ENCODE measurements at regions not wholly inside any gene's neighbourhood (a gene's known extent, or its start where the extent isn't known, plus 50 kb on each side); places are given as distances from the start of the nearest gene placed in this dataset.

DNA sequence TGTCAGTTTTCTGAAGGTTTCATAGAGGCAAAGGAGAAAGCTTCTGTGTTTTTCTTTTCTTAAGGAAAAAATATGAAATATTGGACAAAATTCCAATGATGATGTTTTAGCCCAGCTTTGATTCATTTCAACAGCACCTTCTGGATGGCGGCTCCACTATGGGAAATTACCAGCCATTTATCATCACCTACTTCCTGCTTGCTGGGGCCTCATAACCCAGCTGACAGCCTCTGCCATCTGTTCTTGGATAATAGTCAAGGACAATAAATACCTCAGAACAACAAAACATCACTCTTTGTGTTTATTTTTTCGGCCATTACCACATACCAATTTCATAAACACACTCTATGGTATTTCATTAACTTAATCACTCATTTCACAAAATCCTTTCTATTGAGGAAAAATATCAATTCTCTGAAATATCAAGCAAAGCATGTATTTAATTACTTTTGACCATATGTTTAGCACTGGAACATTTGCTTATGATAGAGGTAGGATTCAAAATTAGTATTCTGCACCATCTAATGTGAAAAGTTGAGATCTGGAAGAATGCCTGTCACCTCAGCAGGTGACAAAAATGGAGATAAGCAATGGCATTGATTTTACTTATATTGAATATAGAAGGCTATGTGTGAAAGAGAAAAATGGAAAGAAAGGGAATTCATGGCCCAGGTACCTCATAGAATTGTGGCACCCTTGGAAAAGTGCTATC, 629.7 kb downstream of the LIG4 start:
- no peak for DNase-seq (ENCODE audit: low read depth in 1 of 2, low spot score in 1 of 2)

GRCh38 chr13:107582171-107582570, 633.2 kb downstream of the LIG4 start:
- no peak for DNase-seq (ENCODE audit: low read depth in 1 of 2, low spot score in 1 of 2)

DNA sequence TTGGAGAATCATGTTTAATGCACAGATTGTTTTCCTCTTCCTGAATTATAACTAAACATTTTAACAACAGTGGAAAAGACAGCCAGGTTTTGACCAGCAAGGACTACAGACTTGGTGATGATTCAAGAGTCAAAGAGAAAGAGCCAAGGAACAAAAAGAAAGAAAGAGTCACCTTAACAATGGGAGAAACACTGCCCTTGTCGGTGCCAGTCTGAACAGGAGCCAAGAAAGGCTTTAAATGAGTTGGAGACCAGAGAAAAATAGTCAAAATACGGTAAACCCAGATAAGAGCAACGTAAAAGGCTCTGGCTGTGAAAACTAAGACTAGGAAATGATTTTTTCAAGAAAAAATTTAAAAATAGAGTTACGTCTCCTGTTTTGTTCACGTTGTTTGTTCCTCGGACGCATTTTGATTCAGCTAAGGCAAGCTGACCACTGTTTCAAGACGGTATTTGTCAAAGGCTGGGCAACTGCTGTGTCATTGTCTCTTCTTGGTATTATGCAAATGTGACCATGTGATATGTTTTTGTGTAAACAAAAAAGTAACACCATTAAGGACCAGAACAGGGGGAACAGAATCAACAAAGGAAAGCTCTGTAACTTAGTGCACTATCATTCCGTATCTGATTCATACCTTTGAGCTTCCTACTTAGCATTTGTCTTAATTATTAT, 634.5 kb downstream of the LIG4 start:
- DNase-seq (ENCODE audit: low read depth in 1 of 2, low spot score in 1 of 2) = no peak

- DNase-seq (ENCODE audit: low read depth in 1 of 2, low spot score in 1 of 2) = no peak
Observed at GRCh38 chr13:107576430-107576829, 638.9 kb downstream of the LIG4 start.

- no peak for DNase-seq (ENCODE audit: low read depth in 1 of 2, low spot score in 1 of 2)
Observed at GRCh38 chr13:107574517-107575210, 640.7 kb downstream of the LIG4 start.

DNA sequence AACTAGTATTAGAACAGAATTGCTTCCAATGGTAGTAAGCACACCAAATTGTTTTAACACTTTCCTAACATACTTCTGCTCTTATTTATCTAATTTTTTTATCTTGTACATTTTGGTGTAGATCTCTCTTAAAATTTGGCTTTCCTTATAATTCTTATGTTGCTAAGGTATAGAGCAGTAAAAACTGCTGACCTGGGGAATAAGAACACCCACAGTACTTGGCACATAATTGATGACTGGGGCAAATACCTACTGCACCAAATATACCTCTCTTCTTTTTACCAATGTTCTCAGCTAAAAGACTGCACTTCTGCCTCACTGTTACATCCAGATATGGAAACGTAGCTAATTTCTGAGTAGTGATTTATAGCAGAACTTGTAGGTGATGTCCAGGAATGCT, 642.2 kb downstream of the LIG4 start:
- no peak for DNase-seq (ENCODE audit: low read depth in 1 of 2, low spot score in 1 of 2)

GRCh38 chr13:107572156-107572555, 643.2 kb downstream of the LIG4 start:
- no peak for DNase-seq (ENCODE audit: low read depth in 1 of 2, low spot score in 1 of 2)

DNA sequence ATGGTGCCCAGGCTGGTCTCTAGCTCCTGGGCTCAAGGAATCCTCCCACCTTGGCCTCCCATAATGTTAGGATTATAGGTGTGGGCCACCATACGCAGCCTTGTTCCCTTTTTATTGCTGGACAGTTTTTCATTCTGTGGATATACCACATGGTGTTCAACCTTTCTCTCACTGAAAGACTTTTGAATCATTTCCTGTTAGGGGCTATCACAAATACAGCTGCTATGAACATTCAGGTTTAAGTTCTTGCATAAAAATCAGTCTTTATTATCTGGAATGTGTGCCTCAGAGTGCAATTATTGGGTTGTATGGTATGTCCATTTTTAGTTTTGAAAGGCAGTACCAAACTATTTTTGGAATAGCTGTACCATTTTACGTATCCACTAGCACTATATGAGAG, 647.2 kb downstream of the LIG4 start:
- DNase-seq (ENCODE audit: low read depth in 1 of 2, low spot score in 1 of 2) = no peak

DNA sequence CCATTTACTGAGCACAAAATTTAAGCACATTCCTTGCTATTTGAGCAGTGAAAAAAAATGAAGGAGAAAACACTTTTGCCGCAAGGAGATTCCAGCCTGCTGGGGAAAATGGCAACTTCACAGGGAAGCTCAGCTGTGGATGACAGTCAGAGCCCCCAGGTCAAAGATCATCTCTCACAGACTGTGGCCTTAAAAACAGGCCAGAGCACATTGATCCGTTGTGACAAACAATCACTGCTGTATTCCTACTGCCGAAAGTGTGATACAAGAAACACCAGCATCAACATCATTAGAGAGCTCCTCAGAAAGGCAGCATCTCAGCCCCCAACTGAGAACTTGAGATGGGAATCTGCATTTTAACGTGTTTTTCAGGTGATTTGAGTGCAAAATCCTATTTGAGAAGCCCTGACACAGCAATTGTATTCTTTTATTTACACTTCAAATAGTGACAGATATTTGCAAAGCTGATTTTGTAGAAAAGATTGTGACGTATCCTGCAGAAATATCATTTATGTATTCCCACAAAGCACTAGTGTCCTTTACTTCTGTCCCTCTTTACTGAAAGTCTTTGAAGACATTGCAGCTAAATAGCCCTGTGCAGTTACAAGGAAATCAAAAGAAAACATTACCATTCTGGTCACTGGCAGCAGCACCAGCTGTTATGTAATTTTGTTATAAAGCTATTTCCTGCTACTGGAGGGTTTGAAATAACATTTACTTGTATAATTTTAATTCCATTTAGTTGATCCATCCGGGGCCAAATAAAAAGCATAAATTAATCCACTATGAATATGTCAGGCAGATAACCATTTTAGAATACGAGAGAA, 652.0 kb downstream of the LIG4 start:
- DNase-seq (ENCODE audit: low read depth in 1 of 2, low spot score in 1 of 2) = no peak

DNA sequence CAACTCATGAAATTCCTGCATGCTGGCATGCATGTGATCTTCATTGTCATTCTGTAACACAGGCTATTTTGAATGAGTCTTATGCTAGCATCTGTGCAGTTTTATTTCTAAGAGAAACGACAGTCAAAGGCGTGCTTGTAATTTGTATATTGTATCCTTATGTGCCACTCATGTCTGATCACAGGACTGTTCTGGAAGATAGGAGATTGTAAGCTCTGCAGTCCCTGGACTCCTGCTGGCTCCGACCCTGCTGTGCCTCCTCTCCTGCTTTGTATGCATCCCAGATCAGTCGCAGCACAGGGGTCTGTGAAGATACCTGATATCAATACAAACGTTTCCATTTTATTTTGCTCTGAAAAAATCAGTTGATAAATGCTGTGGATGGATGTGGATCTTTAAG, 653.1 kb downstream of the LIG4 start:
- no peak for DNase-seq (ENCODE audit: low read depth in 1 of 2, low spot score in 1 of 2)

- no peak for DNase-seq (ENCODE audit: low read depth in 1 of 2, low spot score in 1 of 2)
Observed at GRCh38 chr13:107554460-107554859, 660.9 kb downstream of the LIG4 start.

- no peak for DNase-seq (ENCODE audit: low read depth in 1 of 2, low spot score in 1 of 2)
Observed at GRCh38 chr13:107553838-107554237, 661.5 kb downstream of the LIG4 start.

DNA sequence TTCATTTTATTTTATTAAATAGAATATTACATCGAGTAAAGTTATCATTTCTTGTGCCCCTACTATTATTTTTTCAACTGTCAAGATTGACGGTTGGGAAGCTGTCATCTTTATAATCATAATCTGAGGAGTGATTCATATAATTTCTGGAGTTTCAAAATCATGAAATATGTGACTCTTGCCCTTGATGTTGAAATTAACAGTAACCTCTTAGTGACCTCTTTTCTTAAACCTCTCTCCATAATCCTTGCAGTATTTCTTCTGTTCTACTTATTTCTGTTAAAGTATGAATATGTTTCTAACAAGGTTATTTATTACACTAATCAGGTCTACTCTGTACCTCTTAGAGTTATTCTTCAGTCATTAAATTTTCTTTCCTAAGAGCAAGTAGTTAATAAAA, 663.8 kb downstream of the LIG4 start:
- no peak for DNase-seq (ENCODE audit: low read depth in 1 of 2, low spot score in 1 of 2)

DNA sequence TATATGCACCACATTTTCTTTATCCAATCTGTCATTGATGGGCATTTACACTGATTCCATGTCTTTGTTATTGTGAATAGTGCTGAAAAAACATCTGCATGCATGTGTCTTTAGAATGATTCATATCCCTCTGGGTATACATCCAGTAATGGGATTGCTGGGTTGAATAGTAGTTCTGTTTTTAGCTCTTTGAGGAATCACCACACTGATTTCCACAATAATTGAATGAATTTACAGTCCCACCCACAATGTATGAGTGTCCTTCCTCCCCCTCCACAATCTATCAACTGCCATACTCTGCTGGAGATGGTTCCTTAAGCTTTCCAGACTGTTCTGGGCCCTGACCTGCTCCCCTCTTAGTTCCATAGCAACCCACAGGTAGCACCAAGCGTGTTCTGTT, 667.0 kb downstream of the LIG4 start:
- no peak for DNase-seq (ENCODE audit: low read depth in 1 of 2, low spot score in 1 of 2)

DNA sequence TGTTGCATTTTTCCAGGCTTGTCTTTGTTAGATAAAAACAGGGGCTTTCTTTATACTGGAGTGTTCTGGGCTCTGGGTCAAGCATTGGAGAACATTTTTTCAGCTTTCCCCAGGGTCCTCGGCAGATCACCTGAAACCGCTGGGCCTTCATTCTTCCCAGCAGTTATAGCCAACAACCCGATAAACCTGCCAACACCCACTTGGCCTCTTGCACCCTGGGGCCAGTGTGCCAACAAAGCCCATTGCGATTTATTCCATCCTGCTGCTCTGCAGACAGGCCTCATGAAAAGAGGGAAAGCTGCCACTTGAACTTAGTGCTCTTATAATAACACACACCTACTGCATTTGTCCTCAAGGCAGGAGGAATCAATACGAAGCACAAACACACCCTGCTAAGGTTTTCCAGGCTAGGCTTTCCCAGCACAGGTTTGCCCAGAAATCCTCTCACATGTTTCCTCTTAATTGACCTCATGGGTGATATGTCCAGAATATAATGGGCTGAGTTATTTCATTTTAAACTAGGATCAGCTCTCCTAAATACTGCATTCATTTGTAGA, 669.3 kb downstream of the LIG4 start:
- no peak for DNase-seq (ENCODE audit: low read depth in 1 of 2, low spot score in 1 of 2)

DNA sequence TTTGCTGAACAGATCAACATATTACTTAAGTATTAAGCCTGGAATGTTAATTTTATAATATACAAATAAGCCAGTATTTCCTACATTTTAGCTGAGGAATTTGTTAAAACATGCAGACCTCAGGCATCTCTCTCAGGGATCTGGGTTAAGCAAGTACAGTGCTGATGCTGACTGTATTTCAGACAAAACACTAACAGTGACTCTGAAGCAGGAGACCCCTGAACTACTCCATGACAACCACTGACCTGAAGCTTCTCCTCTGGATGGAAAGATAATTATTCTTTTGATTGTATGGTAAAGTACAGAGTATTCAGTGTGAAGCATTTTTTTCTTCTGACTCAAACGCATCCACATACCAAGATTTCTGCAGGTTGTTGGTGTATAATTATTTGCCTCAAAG, 680.8 kb downstream of the LIG4 start:
- DNase-seq (ENCODE audit: low read depth in 1 of 2, low spot score in 1 of 2) = no peak

GRCh38 chr13:107531816-107532215, 683.5 kb downstream of the LIG4 start:
- no peak for DNase-seq (ENCODE audit: low read depth in 1 of 2, low spot score in 1 of 2)

- no peak for DNase-seq (ENCODE audit: low read depth in 1 of 2, low spot score in 1 of 2)
Observed at GRCh38 chr13:107531180-107531579, 684.2 kb downstream of the LIG4 start.

GRCh38 chr13:107529035-107529434, 686.3 kb downstream of the LIG4 start:
- no peak for DNase-seq (ENCODE audit: low read depth in 1 of 2, low spot score in 1 of 2)

DNA sequence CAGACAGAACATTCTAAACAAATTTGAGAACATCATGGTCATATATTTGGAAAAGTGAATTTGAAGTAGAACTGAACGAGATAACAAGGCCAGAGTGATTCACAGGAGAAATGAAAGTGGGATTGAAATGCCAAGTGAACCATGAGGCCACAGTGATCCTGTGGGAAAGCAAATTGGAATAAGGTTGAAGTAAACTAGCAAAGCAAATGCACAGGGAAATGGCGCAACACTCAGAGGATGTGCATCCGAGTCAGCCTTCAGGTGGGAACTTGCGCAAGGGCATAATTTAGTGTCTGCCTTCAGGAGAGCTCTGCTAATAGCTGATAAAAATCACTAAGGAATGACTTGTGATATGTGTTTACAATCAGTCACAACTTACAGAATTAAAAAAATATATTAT, 696.6 kb downstream of the LIG4 start:
- DNase-seq (ENCODE audit: low read depth in 1 of 2, low spot score in 1 of 2) = no peak

DNA sequence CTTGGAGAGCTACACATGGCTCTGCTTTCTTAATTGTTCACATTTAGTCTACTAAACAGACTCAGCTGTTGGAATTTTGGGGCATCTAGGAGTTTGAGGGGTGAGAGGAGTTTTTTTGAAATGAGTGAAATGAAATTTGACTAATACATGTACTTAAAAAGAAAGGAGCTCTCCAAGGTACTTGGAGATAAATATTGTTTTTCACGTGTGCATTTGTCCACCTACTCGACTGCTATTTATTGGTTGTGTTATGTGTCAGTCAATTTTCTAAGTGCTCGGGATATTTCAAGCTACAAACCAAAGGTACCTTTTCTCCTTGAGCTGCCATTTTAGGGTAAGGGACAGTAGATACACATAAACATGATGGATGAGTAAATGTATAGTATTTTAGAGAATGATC, 697.0 kb downstream of the LIG4 start:
- no peak for DNase-seq (ENCODE audit: low read depth in 1 of 2, low spot score in 1 of 2)
